ENCODE measurements at regions not wholly inside any gene's neighbourhood (a gene's known extent, or its start where the extent isn't known, plus 50 kb on each side); places are given as distances from the start of the nearest gene placed in this dataset.

DNA sequence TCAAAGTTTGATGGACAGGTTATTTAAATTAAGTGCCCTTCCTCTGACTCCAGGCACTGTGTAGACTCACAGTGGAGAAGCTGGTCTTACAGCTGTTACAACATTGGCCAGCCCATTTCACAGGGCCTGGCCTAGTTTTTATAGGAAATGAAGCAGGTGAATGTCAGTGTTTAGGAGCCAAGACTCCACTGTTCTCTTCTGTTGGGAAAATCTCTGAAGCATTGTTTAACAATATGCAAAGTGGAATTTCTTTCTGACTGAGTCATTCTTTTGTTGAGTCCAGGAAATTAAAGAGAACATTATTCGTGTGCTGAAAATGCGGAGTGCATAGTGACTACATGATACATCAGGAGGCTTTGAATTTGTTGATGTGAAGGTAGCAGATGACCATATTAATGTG, 64.7 kb downstream of the ARRDC4 start:
- no peak for DNase-seq (ENCODE audit: low read depth, low spot score)

DNA sequence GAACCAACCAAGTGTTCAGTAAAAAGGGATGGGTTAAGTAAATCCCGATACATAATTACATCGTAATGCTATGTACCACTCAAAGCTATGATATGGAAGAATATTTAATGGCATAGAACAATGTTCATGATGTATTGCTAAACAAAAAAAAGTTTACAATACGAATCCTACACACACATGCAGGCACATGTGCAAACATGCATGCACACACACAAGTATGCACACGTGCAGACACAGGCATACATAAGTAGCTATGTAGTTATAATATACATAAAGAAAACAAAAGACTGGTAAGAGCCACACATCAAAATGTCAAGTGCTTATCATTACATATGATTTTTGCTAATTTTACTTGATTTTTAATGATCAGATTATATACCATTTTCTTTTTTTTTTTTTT, 74.2 kb downstream of the ARRDC4 start:
- no peak for DNase-seq (ENCODE audit: low read depth, low spot score)

DNA sequence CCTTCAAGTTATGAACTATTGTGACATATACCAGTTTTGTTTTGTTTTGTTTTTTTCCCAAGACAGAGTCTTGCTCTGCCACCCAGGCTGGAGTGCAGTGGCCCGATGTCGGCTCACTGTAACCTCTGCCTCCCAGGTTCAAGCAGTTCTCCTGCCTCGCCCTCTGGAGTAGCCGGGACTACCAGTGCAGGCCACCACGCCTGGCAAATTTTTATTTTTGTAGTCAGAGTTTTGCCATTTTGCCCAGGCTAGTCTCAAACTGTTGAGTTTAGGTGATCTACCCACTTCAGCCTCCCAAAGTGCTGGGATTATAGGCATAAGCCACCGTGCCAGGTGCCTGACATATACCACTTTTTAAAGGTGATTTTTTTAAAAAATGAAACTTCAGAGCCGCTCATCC, 74.6 kb downstream of the ARRDC4 start:
- DNase-seq (ENCODE audit: low read depth, low spot score): no peak

GRCh38 chr15:98035577-98036010, 75.1 kb downstream of the ARRDC4 start:
- DNase-seq (ENCODE audit: low read depth, low spot score): no peak

DNA sequence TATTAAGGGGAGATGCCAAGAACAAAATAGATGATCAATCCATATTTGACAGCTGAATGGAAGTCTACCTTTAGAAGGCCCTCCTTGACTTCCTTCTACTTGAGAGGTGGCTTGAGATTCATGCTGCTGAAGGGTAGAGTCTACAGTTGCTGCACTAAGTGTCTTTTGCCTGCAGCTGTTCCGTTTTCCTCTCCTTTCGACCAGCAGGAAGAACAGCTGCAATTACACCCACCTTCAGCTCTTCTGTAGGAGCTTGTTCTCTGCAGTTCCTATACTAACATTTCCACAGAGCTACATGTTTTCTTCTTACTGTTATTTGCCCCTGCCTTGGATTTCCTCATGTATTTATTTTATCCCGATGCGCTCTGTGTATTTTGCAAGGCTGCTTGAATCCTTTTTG, 79.1 kb downstream of the ARRDC4 start:
- DNase-seq (ENCODE audit: low read depth, low spot score): no peak

- no peak for DNase-seq (ENCODE audit: low read depth, low spot score)
Measured at GRCh38 chr15:98040146-98040545, 79.6 kb downstream of the ARRDC4 start.

DNA sequence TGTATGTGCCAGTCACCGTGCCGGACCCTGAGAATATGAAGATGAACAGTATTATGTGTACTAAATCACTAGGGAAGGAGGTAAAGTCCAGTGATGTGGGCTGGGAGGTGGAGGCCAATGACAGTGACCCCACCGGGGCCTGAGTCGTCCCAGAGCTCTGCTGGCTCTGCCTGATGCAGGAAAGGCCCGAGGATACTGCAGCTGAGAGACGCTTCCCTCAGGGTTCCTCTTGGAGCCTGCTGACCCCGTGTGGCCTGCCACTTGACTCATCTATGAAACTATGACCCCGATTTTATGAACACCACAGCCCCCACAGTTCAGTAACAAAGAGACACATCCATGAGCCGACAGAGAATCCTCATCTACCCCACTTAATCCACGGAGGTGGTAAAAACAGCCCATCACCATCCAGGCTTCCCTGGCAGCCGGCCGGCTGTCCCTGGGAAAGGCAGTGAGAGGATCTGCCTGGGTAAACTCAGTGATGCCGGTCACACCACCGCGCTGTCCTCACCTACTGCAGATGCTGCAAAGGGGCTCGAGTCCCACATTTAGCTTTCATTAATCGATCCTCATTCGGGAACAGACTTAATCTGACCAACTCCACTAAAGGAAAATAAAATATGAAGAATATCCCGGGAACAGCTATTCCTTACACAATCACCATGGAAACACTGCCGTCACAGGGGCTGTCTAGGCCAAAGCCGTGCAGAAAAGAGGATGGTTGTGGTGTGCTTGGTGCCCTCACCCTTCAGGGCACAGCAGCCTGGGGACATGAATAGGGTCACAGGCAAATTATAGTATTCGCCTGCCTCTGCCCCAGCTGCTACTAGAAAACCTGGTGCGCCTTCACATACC, 82.9 kb downstream of the ARRDC4 start:
- DNase-seq (ENCODE audit: low read depth, low spot score): no peak

DNA sequence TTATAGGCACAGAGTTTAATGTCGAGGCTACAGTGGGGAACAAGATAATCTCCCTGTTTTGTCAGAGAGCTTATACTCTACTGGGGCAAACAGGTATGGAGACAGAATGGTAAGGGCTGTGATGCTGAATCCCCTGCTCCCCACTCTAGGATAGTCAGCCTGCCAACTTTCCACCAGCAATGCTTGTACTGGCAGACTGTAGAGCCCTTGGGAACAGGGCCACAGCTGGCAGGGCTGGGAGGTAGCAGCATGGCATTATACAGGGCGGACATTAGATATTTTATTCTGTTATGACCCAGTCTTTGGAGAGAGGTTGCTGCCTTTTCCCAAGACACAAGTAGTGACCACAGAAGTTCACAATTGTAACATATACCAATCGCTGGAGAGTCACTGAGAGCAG, 91.2 kb downstream of the ARRDC4 start:
- DNase-seq (ENCODE audit: low read depth, low spot score): no peak

DNA sequence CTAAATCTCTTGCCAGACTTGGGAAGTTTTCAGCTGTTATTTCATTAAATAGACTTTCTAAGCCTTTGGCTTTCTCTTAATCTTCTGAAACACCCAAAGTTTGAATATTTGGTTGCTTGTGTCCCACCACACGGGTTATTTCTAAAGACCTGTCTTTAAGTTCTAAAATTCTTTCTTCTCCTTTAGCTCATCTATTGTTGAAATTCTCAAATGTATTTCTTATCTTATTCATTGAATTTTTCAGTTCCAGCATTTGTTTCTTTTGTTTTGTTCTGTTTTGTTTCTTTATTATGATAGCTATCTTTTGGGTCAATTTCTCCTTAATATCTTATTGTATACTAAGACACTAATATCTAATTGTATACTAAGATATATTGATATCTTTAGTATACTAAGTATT, 97.0 kb downstream of the ARRDC4 start:
- no peak for DNase-seq (ENCODE audit: low read depth, low spot score)

GRCh38 chr15:98062869-98063268, 102.4 kb downstream of the ARRDC4 start:
- no peak for DNase-seq (ENCODE audit: low read depth, low spot score)

DNA sequence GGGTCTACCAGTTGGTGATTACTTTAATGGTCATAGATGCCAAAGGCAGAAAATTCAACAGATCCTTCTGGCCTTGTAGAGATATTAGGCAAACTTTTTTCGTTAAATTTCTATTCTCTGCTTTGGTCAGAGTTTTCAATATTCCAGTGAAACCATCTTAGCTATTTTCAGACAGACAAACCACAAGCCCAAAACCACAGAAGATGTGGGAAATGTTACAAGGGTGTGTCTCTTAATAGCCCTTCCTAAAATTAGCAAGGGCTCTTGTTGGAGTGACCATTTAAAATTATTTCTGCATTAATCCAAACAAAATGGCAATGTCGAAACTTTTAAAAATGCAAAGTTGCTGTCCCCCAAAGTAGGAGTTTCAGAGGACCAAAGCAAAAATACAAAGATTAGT, 102.8 kb downstream of the ARRDC4 start:
- no peak for DNase-seq (ENCODE audit: low read depth, low spot score)

- DNase-seq (ENCODE audit: low read depth, low spot score): no peak
Measured at GRCh38 chr15:98063871-98064270, 103.4 kb downstream of the ARRDC4 start.

DNA sequence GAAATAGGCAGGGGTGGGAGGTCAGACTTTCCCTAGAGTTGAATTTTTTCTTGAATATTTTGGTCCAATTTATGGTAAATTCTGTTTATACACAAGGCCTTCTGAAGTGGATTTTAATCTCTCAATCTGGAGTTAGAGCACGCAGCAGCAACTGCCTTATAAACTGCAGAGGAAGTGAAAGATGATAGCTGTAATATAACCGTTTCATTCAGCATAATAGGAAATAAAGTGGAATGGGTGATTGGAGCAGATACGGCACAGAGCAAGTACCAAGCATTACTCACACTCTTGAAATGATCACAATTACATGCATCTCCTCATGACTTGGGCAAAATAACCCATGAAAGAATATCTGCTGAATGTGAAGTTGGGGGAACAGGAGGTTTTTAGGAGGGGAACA, 106.8 kb downstream of the ARRDC4 start:
- DNase-seq (ENCODE audit: low read depth, low spot score): no peak

DNA sequence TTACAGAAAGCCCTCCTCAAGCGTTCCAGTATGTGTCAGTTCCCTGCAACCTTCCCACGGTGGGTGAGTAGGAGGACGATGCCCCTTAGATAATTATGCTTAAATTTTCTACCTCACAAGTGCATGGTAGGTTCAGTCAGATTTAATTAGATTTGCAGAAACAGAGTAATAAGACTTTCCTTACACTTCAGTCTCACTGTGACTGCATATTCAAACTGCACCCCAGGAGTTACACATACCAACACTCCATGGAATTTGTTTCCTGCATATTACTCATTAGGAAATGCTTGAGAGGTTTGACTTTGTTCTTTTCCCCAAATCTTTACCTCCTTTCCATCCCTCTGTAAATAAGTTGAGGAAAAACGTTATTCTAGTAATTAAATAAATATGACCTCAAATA, 108.8 kb downstream of the ARRDC4 start:
- DNase-seq (ENCODE audit: low read depth, low spot score): no peak

DNA sequence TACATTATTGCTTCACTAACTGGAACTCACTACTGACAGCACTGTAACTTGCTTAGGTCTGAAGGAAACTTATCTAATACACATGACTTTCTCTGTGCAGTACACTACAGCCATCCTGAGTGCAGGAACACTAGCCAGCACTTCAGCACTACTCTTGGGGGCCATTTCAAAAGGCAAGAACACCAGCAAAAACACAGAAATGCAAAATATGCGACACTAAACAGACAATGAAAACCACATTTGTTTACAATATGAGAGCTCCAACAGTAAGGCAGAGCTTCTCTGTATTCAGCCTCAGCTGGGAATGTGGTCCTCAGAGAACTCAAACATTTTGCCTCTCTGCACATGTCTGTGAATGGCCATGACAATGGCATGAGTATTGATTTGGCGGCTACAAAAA, 109.6 kb downstream of the ARRDC4 start:
- no peak for DNase-seq (ENCODE audit: low read depth, low spot score)

- no peak for DNase-seq (ENCODE audit: low read depth, low spot score)
Measured at GRCh38 chr15:98071786-98072185, 111.3 kb downstream of the ARRDC4 start.

DNA sequence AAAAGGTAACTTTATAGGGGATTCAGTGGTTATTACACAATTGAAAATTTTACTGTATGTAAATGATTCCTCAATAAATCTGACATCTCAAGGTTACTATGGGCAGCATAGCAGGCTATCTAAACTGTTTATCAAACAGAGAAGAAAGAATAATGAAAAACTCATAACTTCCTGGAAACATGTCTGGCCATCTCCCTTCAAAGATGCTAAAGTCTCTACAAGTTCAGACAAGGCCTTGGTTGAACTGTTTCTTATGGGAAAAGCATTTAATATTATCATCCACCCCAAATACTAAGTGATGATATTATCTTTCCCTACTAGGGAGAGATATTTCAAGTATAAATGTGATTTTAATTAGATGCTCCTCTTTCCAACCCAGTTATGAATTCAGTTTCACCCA, 114.9 kb downstream of the ARRDC4 start:
- no peak for DNase-seq (ENCODE audit: low read depth, low spot score)

DNA sequence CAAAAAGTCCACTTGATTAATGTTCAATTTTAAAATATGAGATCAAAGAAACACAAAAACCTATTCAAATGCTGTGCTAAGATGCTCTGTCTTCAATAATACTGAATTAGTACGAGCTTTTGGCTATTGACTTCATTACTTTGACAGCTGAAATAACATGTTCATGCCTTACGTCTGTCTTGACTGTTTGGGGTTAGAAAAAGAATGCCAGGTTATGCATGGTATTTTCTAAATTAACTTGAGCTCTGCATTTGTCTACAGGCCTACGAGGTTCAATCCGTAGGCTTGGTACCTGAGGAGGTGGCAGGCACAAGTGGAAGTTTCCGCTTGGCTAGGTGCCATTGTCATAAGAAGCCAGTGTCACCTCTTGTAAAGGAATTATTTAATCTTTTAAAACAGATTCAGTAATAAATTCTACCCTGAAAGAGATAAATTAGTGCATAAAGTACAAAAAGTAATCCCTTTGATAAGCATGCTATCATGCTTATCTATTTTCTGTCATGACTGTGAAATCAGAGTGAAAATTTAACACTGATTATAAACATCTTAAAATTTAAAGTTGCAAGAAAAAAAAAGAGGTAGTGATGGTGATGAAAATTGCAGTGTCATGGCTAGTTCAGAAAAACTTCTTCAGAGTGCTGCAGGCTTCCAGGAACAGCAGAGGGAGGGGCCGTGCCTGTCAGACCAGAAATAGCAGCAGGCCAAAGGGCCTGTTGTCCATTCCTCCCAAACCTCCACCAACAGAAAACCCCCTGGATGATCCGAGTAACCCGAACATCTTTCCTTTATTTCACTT, 115.7 kb downstream of the ARRDC4 start:
- DNase-seq (ENCODE audit: low read depth, low spot score): no peak

DNA sequence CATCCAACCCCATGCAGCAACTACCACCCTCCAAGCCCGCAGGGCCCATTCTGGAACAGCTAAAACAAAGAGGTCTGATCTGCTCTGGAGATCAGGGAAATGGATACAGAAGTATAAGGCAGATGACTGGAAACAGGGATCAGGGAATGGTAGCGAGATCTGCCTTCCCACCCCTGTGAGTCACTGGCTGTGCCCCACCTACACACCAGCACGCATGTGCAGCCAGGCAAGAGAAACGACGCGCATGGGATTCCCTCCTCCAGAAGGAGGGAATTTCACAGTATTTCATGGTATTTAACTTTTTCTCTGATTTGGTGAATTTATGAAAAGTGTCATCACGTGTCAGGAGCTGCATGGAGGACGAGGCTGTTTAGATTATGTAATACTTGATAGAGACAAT, 116.7 kb downstream of the ARRDC4 start:
- DNase-seq (ENCODE audit: low read depth, low spot score): no peak

GRCh38 chr15:98080791-98081190, 120.3 kb downstream of the ARRDC4 start:
- no peak for DNase-seq (ENCODE audit: low read depth, low spot score)

- DNase-seq (ENCODE audit: low read depth, low spot score): no peak
Measured at GRCh38 chr15:98083203-98083910, 122.9 kb downstream of the ARRDC4 start.

DNA sequence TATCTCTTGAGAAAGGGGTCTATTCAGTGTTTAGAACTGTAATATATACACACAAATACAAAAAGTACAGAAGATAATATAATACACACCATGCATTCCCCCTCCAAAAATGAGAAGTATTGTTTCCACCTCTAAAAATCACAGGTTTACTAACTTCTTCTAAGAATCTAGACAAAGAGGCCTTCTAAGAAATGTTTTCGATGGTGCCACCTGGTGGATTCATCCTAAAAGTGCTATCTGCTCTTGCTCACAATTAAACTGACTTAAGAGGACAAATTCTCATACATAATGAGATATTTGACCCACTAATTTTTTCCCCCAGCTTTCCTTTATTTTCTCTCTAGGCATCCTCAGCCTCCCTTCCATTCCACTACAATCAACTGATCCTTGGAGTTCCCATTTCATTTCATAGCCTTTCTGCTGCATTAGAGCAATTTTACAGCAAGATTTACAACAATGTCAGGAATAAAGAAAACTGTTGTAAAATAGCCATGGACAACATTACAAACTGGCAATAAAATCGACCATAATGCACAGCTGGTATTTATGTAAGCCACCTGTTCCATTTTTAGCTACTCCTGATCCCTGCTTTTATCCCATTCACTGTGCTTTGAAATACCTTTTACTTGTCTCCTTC, 124.6 kb downstream of the ARRDC4 start:
- no peak for DNase-seq (ENCODE audit: low read depth, low spot score)

Data from activated CD4-positive, CD25-positive, alpha-beta regulatory T cell treated with anti-CD3 and anti-CD28 coated beads, Interleukin-2, amount 50 U/mL, for 16 hours (primary cell).